ENCODE measurements at regions not wholly inside any gene's neighbourhood (a gene's known extent, or its start where the extent isn't known, plus 50 kb on each side); places are given as distances from the start of the nearest gene placed in this dataset.

DNA sequence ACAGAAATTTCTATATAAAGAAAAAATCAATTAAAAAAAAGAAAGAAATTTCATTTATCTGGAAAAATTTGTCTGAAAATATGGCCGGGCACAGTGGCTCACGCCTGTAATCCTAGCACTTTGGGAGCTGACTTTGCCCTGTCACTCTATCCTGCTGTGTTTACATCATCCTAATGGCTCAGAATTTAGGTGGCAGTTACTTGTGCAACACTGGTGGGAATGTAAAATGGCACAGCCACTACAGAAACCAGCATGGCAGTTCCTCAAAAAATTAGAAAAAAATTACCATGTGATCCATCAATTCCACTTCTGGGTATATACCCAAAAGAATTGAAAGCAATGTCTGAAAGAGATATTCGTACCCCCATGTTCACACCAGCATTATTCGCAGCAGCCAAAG is 405.2 kb upstream of the AUTS2 start:
- Histone ChIP-seq H3K4me3 (no peak overlapping the region), H3K27ac (no peak overlapping the region), H3K27me3 (no peaks in the 10 kb centered on the region), H3K9me3 (no peaks in the 10 kb centered on the region), H3K4me1 (no peaks in the 10 kb centered on the region), H3K36me3 (no peaks in the 10 kb centered on the region)
- ATAC-seq (no peak), DNase-seq (no peak)
- in situ Hi-C loops (cut with MboI; ENCODE audit: low sequenced_read_pairs in 4 of 4) (no loop called here), intact Hi-C loops (cut with DNase I; ENCODE audit: low total_unique reads) (no loop called here)
- TF ChIP-seq, protein P1, sequence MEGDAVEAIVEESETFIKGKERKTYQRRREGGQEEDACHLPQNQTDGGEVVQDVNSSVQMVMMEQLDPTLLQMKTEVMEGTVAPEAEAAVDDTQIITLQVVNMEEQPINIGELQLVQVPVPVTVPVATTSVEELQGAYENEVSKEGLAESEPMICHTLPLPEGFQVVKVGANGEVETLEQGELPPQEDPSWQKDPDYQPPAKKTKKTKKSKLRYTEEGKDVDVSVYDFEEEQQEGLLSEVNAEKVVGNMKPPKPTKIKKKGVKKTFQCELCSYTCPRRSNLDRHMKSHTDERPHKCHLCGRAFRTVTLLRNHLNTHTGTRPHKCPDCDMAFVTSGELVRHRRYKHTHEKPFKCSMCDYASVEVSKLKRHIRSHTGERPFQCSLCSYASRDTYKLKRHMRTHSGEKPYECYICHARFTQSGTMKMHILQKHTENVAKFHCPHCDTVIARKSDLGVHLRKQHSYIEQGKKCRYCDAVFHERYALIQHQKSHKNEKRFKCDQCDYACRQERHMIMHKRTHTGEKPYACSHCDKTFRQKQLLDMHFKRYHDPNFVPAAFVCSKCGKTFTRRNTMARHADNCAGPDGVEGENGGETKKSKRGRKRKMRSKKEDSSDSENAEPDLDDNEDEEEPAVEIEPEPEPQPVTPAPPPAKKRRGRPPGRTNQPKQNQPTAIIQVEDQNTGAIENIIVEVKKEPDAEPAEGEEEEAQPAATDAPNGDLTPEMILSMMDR (IDR thresholded peaks at IDR 0.05 in 4 of 5, conservative IDR thresholded peaks at IDR 0.05 in 1 of 5), result no peak
- no peak for TF ChIP-seq POLR2A (IDR thresholded peaks at IDR 0.05)

DNA sequence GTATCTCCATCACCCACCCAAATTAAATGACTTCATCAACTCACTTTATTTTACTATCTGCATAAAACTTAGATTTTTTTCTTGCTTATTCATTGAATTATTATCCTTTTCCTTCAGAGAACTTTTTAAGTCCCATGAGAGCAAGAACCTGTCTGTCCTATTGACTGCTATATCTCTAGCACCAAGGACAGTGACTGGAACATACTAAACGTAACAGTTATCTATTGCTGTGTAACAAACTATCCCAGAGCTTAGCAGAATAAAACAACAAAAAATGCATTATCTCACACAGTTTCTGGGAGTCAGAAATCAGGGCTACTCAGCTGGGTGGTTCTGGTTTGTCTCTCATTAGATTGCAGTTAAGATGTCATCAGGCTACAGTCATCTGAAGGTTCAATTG is 401.7 kb upstream of the AUTS2 start:
- intact Hi-C loops (cut with DNase I; ENCODE audit: low total_unique reads) (no loop called here), in situ Hi-C loops (cut with MboI; ENCODE audit: low sequenced_read_pairs in 4 of 4) (no loop called here)
- no peak for TF ChIP-seq POLR2A (IDR thresholded peaks at IDR 0.05)
- TF ChIP-seq, protein P1 (IDR thresholded peaks at IDR 0.05 in 4 of 5, conservative IDR thresholded peaks at IDR 0.05 in 1 of 5), result no peak
- no peak for ATAC-seq
- no peaks in the 10 kb centered on the region for H3K36me3 ChIP-seq
- H3K4me1 ChIP-seq, result no peaks in the 10 kb centered on the region
- no peak for DNase-seq
- no peak overlapping the region for H3K27ac ChIP-seq
- H3K27me3 ChIP-seq, result no peaks in the 10 kb centered on the region
- H3K9me3 ChIP-seq, result no peaks in the 10 kb centered on the region
- H3K4me3 ChIP-seq, result no peak overlapping the region

DNA sequence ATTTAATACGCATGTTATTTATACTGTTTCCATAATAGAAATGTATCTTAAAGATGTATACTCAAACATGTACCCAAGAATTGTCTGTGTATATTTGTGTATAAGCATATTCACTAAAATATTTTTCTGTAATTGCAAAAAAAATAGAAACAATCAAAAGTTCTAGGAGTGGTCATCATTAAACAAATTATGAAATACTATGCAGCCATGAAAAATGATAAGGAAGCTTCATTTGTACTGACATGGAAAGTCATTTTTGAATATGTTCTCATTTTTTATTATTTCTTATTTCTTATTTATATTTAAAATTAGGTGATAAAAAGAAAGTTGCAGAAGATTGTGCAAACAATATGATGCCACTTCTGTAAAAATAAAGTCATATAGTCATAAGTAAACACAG is 400.0 kb upstream of the AUTS2 start:
- no peak for ATAC-seq
- no peaks in the 10 kb centered on the region for H3K36me3 ChIP-seq

GRCh38 chr7:69199041-69199440 is 399.2 kb upstream of the AUTS2 start:
- DNase-seq, result no peak
- Histone ChIP-seq H3K27ac (no peak overlapping the region), H3K4me3 (no peak overlapping the region), H3K36me3 (no peaks in the 10 kb centered on the region), H3K9me3 (no peaks in the 10 kb centered on the region), H3K4me1 (no peaks in the 10 kb centered on the region), H3K27me3 (no peaks in the 10 kb centered on the region)
- in situ Hi-C loops (cut with MboI; ENCODE audit: low sequenced_read_pairs in 4 of 4), result no loop called here
- intact Hi-C loops (cut with DNase I; ENCODE audit: low total_unique reads), result no loop called here
- TF ChIP-seq, protein P1 (IDR thresholded peaks at IDR 0.05 in 4 of 5, conservative IDR thresholded peaks at IDR 0.05 in 1 of 5), result no peak
- no peak for TF ChIP-seq POLR2A (IDR thresholded peaks at IDR 0.05)
- ATAC-seq, result no peak

More for the DNA sequence above, 400.0 kb upstream of the AUTS2 start:
- no peak for TF ChIP-seq POLR2A (IDR thresholded peaks at IDR 0.05)
- TF ChIP-seq, protein P1 (IDR thresholded peaks at IDR 0.05 in 4 of 5, conservative IDR thresholded peaks at IDR 0.05 in 1 of 5), result no peak
- in situ Hi-C loops (cut with MboI; ENCODE audit: low sequenced_read_pairs in 4 of 4) (no loop called here), intact Hi-C loops (cut with DNase I; ENCODE audit: low total_unique reads) (no loop called here)
- no peaks in the 10 kb centered on the region for H3K27me3 ChIP-seq
- H3K27ac ChIP-seq, result no peak overlapping the region
- no peaks in the 10 kb centered on the region for H3K4me1 ChIP-seq
- no peak for DNase-seq
- H3K9me3 ChIP-seq, result no peaks in the 10 kb centered on the region
- H3K4me3 ChIP-seq, result no peak overlapping the region

GRCh38 chr7:69199661-69200060 is 398.6 kb upstream of the AUTS2 start:
- Histone ChIP-seq H3K4me1 (no peaks in the 10 kb centered on the region), H3K36me3 (no peaks in the 10 kb centered on the region), H3K4me3 (no peak overlapping the region), H3K27me3 (no peaks in the 10 kb centered on the region), H3K27ac (no peak overlapping the region), H3K9me3 (no peaks in the 10 kb centered on the region)
- TF ChIP-seq POLR2A (IDR thresholded peaks at IDR 0.05), result no peak
- ATAC-seq (no peak), DNase-seq (no peak)
- intact Hi-C loops (cut with DNase I; ENCODE audit: low total_unique reads), result no loop called here
- in situ Hi-C loops (cut with MboI; ENCODE audit: low sequenced_read_pairs in 4 of 4), result no loop called here

All from gastrocnemius medialis (tissue), 4 donors.